ENCODE measurements at regions not wholly inside any gene's neighbourhood (a gene's known extent, or its start where the extent isn't known, plus 50 kb on each side); places are given as distances from the start of the nearest gene placed in this dataset.

GRCh38 chr15:81809543-81809942, 236.3 kb downstream of the MEX3B start:
- TF ChIP-seq EZH2 (IDR thresholded peaks at IDR 0.05; ENCODE audit: borderline replicate concordance) (no peak), CTCF (IDR thresholded peaks at IDR 0.05; ENCODE audit: poor library complexity) (peak; percentile 33), EZH2phosphoT487 (IDR thresholded peaks at IDR 0.05; ENCODE audit: low read depth, severe bottlenecking, unreplicated experiment) (no peak)
- no peak overlapping the region for H3K4me3 ChIP-seq
- 81% methylated on average over 4 of the region's 4 CpGs for WGBS (ENCODE audit: low lambda C conversion rate, missing lambda C conversion rate)
- H3K9me3 ChIP-seq (ENCODE audit: low read depth), result no peaks in the 10 kb centered on the region
- no peak overlapping the region for H3K27ac ChIP-seq
- H3K4me1 ChIP-seq (ENCODE audit: insufficient read depth), result no peaks in the 10 kb centered on the region
- H3K79me2 ChIP-seq, result no peaks in the 10 kb centered on the region
- no peak overlapping the region for H3K4me2 ChIP-seq
- H4K20me1 ChIP-seq (ENCODE audit: insufficient read depth, poor library complexity, severe bottlenecking), result no peaks in the 10 kb centered on the region
- H3K36me3 ChIP-seq (replicated peaks; ENCODE audit: insufficient read depth, low read depth), result no peaks in the 10 kb centered on the region
- H3K9me2 ChIP-seq (replicated peaks; ENCODE audit: insufficient read depth), result no peaks in the 10 kb centered on the region
- no peaks in the 10 kb centered on the region for H3K27me3 ChIP-seq
- DNase-seq (ENCODE audit: low spot score), result peak; percentile 18
- no peak overlapping the region for H2AFZ ChIP-seq

DNA sequence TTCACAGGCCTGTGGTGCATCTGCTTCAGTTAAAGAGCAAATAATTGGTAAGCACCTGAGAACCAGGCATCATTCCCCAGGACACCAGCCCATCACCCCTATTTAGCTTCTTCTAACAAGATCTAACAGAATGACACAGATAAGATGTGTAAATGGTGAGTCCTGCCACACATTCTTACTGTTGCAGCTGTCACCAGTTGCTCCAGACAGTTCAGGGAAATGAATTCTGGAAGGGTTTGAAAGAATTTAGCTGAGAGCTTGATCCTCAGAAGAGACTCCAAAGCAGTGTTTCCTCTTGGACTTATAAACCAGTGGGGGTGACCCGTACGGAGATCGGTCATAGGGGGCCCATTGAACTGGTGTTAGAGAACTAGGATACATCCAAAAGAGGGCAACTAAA, 238.0 kb downstream of the MEX3B start:
- no peak overlapping the region for H3K4me2 ChIP-seq
- no peaks in the 10 kb centered on the region for H3K27me3 ChIP-seq
- no peaks in the 10 kb centered on the region for H3K36me3 ChIP-seq (replicated peaks; ENCODE audit: insufficient read depth, low read depth)
- no peak overlapping the region for H3K4me3 ChIP-seq
- H3K4me1 ChIP-seq (ENCODE audit: insufficient read depth), result no peaks in the 10 kb centered on the region
- no peak for TF ChIP-seq EZH2 (IDR thresholded peaks at IDR 0.05; ENCODE audit: borderline replicate concordance)
- DNase-seq (ENCODE audit: low spot score), result no peak
- H4K20me1 ChIP-seq (ENCODE audit: insufficient read depth, poor library complexity, severe bottlenecking), result no peaks in the 10 kb centered on the region
- no peak overlapping the region for H2AFZ ChIP-seq
- H3K27ac ChIP-seq, result no peak overlapping the region
- H3K79me2 ChIP-seq, result no peaks in the 10 kb centered on the region
- H3K9me3 ChIP-seq (ENCODE audit: low read depth), result no peaks in the 10 kb centered on the region
- 86% methylated on average over 3 of the region's 3 CpGs for WGBS (ENCODE audit: low lambda C conversion rate, missing lambda C conversion rate)
- H3K9me2 ChIP-seq (replicated peaks; ENCODE audit: insufficient read depth), result no peaks in the 10 kb centered on the region

DNA sequence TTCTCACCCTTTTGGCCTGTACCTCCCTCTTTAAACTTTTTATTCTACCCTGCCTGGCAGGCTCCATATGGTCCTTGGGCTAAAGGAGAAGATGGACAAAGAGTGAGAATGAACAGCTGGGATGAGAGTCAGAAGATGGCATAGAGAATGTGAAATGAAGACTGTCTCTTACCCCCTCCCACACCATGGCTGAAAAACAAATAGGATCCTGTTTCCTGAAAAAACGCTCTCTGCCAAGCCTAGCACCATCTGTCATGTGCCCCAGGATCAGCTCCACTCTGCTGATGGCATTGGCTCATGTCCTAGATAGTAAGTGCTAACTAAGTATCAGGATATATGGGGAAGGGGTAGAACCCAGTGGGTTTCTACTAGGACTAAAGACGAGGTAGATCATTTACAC, 238.6 kb downstream of the MEX3B start:
- H3K27ac ChIP-seq, result no peak overlapping the region
- TF ChIP-seq EZH2phosphoT487 (IDR thresholded peaks at IDR 0.05; ENCODE audit: low read depth, severe bottlenecking, unreplicated experiment) (no peak), CTCF (IDR thresholded peaks at IDR 0.05; ENCODE audit: poor library complexity) (no peak), EZH2 (IDR thresholded peaks at IDR 0.05; ENCODE audit: borderline replicate concordance) (no peak)

GRCh38 chr15:81795899-81796298, 249.9 kb downstream of the MEX3B start:
- H3K79me2 ChIP-seq, result peaks cover 19% of the 10 kb centered on the region
- no peaks in the 10 kb centered on the region for H3K36me3 ChIP-seq (replicated peaks; ENCODE audit: insufficient read depth, low read depth)
- H3K27me3 ChIP-seq, result no peaks in the 10 kb centered on the region
- H3K9me2 ChIP-seq (replicated peaks; ENCODE audit: insufficient read depth), result no peaks in the 10 kb centered on the region
- no peak overlapping the region for H3K4me3 ChIP-seq
- no peak for DNase-seq (ENCODE audit: low spot score)
- H4K20me1 ChIP-seq (ENCODE audit: insufficient read depth, poor library complexity, severe bottlenecking), result no peaks in the 10 kb centered on the region
- no peak overlapping the region for H3K27ac ChIP-seq
- 100% methylated on average over 1 of the region's 1 CpG for WGBS (ENCODE audit: low lambda C conversion rate, missing lambda C conversion rate)
- H3K9me3 ChIP-seq (ENCODE audit: low read depth), result no peaks in the 10 kb centered on the region
- no peak for TF ChIP-seq EZH2phosphoT487 (IDR thresholded peaks at IDR 0.05; ENCODE audit: low read depth, severe bottlenecking, unreplicated experiment)
- no peak for TF ChIP-seq EZH2 (IDR thresholded peaks at IDR 0.05; ENCODE audit: borderline replicate concordance)
- no peak for TF ChIP-seq CTCF (IDR thresholded peaks at IDR 0.05; ENCODE audit: poor library complexity)
- no peak overlapping the region for H2AFZ ChIP-seq
- no peak overlapping the region for H3K4me2 ChIP-seq
- peaks cover 24% of the 10 kb centered on the region for H3K4me1 ChIP-seq (ENCODE audit: insufficient read depth)

More for the DNA sequence above, 238.6 kb downstream of the MEX3B start:
- H4K20me1 ChIP-seq (ENCODE audit: insufficient read depth, poor library complexity, severe bottlenecking), result no peaks in the 10 kb centered on the region
- DNase-seq (ENCODE audit: low spot score), result no peak
- H3K4me1 ChIP-seq (ENCODE audit: insufficient read depth), result no peaks in the 10 kb centered on the region
- H3K9me2 ChIP-seq (replicated peaks; ENCODE audit: insufficient read depth), result no peaks in the 10 kb centered on the region
- no peak overlapping the region for H3K4me3 ChIP-seq
- no peaks in the 10 kb centered on the region for H3K36me3 ChIP-seq (replicated peaks; ENCODE audit: insufficient read depth, low read depth)
- H3K4me2 ChIP-seq, result no peak overlapping the region
- H3K9me3 ChIP-seq (ENCODE audit: low read depth), result no peaks in the 10 kb centered on the region
- WGBS (ENCODE audit: low lambda C conversion rate, missing lambda C conversion rate), result 85% methylated on average over 2 of the region's 2 CpGs
- no peaks in the 10 kb centered on the region for H3K79me2 ChIP-seq
- H3K27me3 ChIP-seq, result no peaks in the 10 kb centered on the region
- no peak overlapping the region for H2AFZ ChIP-seq

All from hepatocyte (in vitro differentiated cells).